MCF 10A (cell line): ENCODE measurements at regions not wholly inside any gene's neighbourhood (a gene's known extent, or its start where the extent isn't known, plus 50 kb on each side); places are given as distances from the start of the nearest gene placed in this dataset.

Source experiments
- BruUV-seq: library from RNA; stranded (reverse); fragments of 400-500 nt; replicated peaks from 2 replicates; lab custom pipeline; 2021; lab: Mats Ljungman, UMichigan
- CTCF ChIA-PET: fragments of 300-600 bp; sonication (Branson Sonifier 250); formaldehyde crosslinking; extraction: SDS; loops from one replicate; lab custom pipeline; 2021; ENCODE audit warnings: antibody characterized with exemption, inconsistent platforms; lab: Yijun Ruan, JAX
- POLR2A ChIA-PET: fragments of 300-600, 350-650 bp; sonication (Branson Sonifier 250); formaldehyde crosslinking; extraction: SDS; loops from one replicate; lab custom pipeline; 2020; ENCODE audit warnings: antibody characterized with exemption, inconsistent platforms; lab: Yijun Ruan, JAX
- DNase-seq: peaks from one replicate; pipeline ENCODE4 v3.0.0-alpha.2; 2018; ENCODE audit not compliant: unreplicated experiment
- H3K27ac Mint-ChIP-seq: one replicate; pipeline ENCODE4 v1.8.0; 2022; ENCODE audit warnings: mild to moderate bottlenecking, low read depth, mixed read lengths; ENCODE audit not compliant: unreplicated experiment
- H3K27me3 Mint-ChIP-seq: one replicate; pipeline ENCODE4 v1.8.0; 2022; ENCODE audit warnings: mixed read lengths; ENCODE audit not compliant: insufficient read depth, unreplicated experiment
- H3K36me3 Mint-ChIP-seq: one replicate; pipeline ENCODE4 v1.8.0; 2022; ENCODE audit warnings: mild to moderate bottlenecking, moderate library complexity, mixed read lengths; ENCODE audit not compliant: insufficient read depth, unreplicated experiment
- H3K4me1 Mint-ChIP-seq: one replicate; pipeline ENCODE4 v1.8.0; 2022; ENCODE audit warnings: mixed read lengths; ENCODE audit not compliant: insufficient read depth, unreplicated experiment
- H3K4me3 Mint-ChIP-seq: one replicate; pipeline ENCODE4 v1.8.0; 2022; ENCODE audit warnings: mild to moderate bottlenecking, moderate library complexity, mixed read lengths; ENCODE audit not compliant: unreplicated experiment
- H3K9me3 Mint-ChIP-seq: one replicate; pipeline ENCODE4 v1.8.0; 2022; ENCODE audit warnings: mixed read lengths; ENCODE audit not compliant: unreplicated experiment
- CTCF ChIP-seq: fragments of 200-600 bp; IDR thresholded peaks from one replicate; pipeline ENCODE4 v1.8.0; 2022; ENCODE audit warnings: antibody characterized with exemption, mild to moderate bottlenecking; ENCODE audit not compliant: unreplicated experiment
- intact Hi-C: fragments of 100-400 bp; cut with micrococcal nuclease; formaldehyde crosslinking; loops from 2 replicates; pipeline ENCODE4 v1.14.1; 2022

GRCh38 chr9:78448960-78449673 is 152.2 kb downstream of the PSAT1 start:
- Mint-ChIP-seq H3K36me3 (no peaks in the 10 kb centered on the region), H3K27ac (no peak overlapping the region), H3K9me3 (no peaks in the 10 kb centered on the region), H3K4me1 (no peaks in the 10 kb centered on the region), H3K27me3 (no peaks in the 10 kb centered on the region), H3K4me3 (no peak overlapping the region)
- CTCF ChIA-PET = interaction anchor here (1.8 kb wide), 1 partner anchor 10 kb away, joined by 23 read pairs; no protein-coding TSS in a partner anchor
- POLR2A ChIA-PET = no interaction called here
- no TSS peak for BruUV-seq
- TF ChIP-seq CTCF = no peak
- intact Hi-C loops = no loop called here
- no peak for DNase-seq

GRCh38 chr9:78453450-78453849 is 156.5 kb downstream of the PSAT1 start:
- H3K4me1 Mint-ChIP-seq = no peaks in the 10 kb centered on the region

GRCh38 chr9:78462611-78463010 is 165.7 kb downstream of the PSAT1 start:
- no peak for DNase-seq
- Mint-ChIP-seq H3K36me3 (no peaks in the 10 kb centered on the region), H3K27ac (no peak overlapping the region), H3K27me3 (no peaks in the 10 kb centered on the region), H3K4me1 (peaks cover 5% of the 10 kb centered on the region), H3K4me3 (no peak overlapping the region), H3K9me3 (no peaks in the 10 kb centered on the region)
- POLR2A ChIA-PET = no interaction called here
- CTCF ChIA-PET = interaction anchor here (0.7 to 1.0 kb wide), 2 partner anchors 9 to 23 kb away, joined by 3 read pairs; no protein-coding TSS in a partner anchor
- intact Hi-C loops = no loop called here
- TF ChIP-seq CTCF = no peak
- BruUV-seq = no TSS peak

More at GRCh38 chr9:78453450-78453849, 156.5 kb downstream of the PSAT1 start:
- H3K27me3 Mint-ChIP-seq = no peaks in the 10 kb centered on the region
- ChIA-PET CTCF (interaction anchor here (0.6 to 0.9 kb wide), 2 partner anchors 9 to 119 kb away, joined by 3 read pairs; no protein-coding TSS in a partner anchor), POLR2A (no interaction called here)
- no peak for TF ChIP-seq CTCF
- H3K27ac Mint-ChIP-seq = no peak overlapping the region
- H3K36me3 Mint-ChIP-seq = no peaks in the 10 kb centered on the region
- intact Hi-C loops = no loop called here
- no peaks in the 10 kb centered on the region for H3K9me3 Mint-ChIP-seq
- DNase-seq = no peak
- BruUV-seq = no TSS peak
- no peak overlapping the region for H3K4me3 Mint-ChIP-seq

- Mint-ChIP-seq H3K9me3 (no peaks in the 10 kb centered on the region), H3K36me3 (no peaks in the 10 kb centered on the region), H3K4me3 (no peak overlapping the region), H3K27me3 (no peaks in the 10 kb centered on the region), H3K4me1 (peaks cover 5% of the 10 kb centered on the region), H3K27ac (no peak overlapping the region)
- intact Hi-C loops = no loop called here
- no peak for TF ChIP-seq CTCF
- no TSS peak for BruUV-seq
- POLR2A ChIA-PET = no interaction called here
- DNase-seq = no peak
- CTCF ChIA-PET = no interaction called here
Measured at GRCh38 chr9:78463750-78464149, 166.8 kb downstream of the PSAT1 start.
